ENCODE measurements at regions not wholly inside any gene's neighbourhood (a gene's known extent, or its start where the extent isn't known, plus 50 kb on each side); places are given as distances from the start of the nearest gene placed in this dataset.

GRCh38 chr18:56373601-56374000 is 264.8 kb downstream of the TXNL1 start:
- no peaks in the 10 kb centered on the region for H3K27me3 ChIP-seq
- no peak overlapping the region for H3K27ac ChIP-seq
- TF ChIP-seq, protein P1, sequence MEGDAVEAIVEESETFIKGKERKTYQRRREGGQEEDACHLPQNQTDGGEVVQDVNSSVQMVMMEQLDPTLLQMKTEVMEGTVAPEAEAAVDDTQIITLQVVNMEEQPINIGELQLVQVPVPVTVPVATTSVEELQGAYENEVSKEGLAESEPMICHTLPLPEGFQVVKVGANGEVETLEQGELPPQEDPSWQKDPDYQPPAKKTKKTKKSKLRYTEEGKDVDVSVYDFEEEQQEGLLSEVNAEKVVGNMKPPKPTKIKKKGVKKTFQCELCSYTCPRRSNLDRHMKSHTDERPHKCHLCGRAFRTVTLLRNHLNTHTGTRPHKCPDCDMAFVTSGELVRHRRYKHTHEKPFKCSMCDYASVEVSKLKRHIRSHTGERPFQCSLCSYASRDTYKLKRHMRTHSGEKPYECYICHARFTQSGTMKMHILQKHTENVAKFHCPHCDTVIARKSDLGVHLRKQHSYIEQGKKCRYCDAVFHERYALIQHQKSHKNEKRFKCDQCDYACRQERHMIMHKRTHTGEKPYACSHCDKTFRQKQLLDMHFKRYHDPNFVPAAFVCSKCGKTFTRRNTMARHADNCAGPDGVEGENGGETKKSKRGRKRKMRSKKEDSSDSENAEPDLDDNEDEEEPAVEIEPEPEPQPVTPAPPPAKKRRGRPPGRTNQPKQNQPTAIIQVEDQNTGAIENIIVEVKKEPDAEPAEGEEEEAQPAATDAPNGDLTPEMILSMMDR (IDR thresholded peaks at IDR 0.05), result no peak
- H3K4me1 ChIP-seq, result no peaks in the 10 kb centered on the region
- intact Hi-C loops (cut with DNase I), result no loop called here
- DNase-seq (no peak), ATAC-seq (no peak)
- H3K9me3 ChIP-seq, result no peaks in the 10 kb centered on the region
- no peaks in the 10 kb centered on the region for H3K36me3 ChIP-seq
- H3K4me3 ChIP-seq, result no peak overlapping the region

GRCh38 chr18:56368066-56368465 is 270.3 kb downstream of the TXNL1 start:
- DNase-seq (no peak), ATAC-seq (no peak)
- TF ChIP-seq, protein P1 (IDR thresholded peaks at IDR 0.05), result no peak
- H3K27me3 ChIP-seq, result no peaks in the 10 kb centered on the region
- H3K36me3 ChIP-seq, result no peaks in the 10 kb centered on the region
- no peaks in the 10 kb centered on the region for H3K4me1 ChIP-seq
- no peak overlapping the region for H3K4me3 ChIP-seq
- intact Hi-C loops (cut with DNase I), result no loop called here
- H3K9me3 ChIP-seq, result peaks cover 0 to 5% of the 10 kb centered on the region in 2 donors
- no peak overlapping the region for H3K27ac ChIP-seq

DNA sequence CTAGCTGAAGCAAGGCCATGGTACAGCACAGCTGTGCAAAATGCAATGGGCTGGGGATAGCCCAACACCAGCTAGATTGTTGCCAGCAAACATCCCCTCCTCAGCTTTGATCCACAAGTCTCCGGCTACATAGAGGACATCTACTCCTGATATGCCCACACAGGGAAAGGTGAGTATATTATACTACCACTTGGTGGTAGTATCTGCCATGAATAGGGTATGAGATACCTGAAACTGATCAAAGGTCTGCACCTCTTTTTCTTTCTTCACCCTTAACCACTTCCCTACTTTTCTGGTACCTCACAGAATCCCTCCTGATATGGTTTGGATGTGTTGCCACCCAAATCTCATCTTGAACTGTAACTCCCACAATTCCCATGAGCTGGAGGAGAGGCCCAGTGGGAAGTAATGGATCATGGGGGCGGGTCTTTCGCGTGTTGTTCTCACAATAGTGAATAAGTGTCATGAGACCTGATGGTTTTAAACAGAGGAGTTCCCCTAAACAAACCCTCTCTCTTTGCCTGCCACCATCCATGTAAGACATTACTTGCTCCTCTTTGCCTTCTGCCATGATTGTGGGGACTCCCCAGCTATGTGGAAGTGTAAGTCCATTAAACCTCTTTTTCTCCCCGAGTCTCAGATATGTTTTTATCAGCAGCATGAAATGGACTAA is 279.6 kb downstream of the TXNL1 start:
- H3K36me3 ChIP-seq, result no peaks in the 10 kb centered on the region
- H3K4me3 ChIP-seq, result no peak overlapping the region
- intact Hi-C loops (cut with DNase I), result no loop called here
- no peak overlapping the region for H3K27ac ChIP-seq
- H3K27me3 ChIP-seq, result no peaks in the 10 kb centered on the region
- peaks cover 0 to 26% of the 10 kb centered on the region in 2 donors for H3K9me3 ChIP-seq
- H3K4me1 ChIP-seq, result no peaks in the 10 kb centered on the region
- DNase-seq (no peak), ATAC-seq (peak; percentile 32)
- TF ChIP-seq, protein P1 (IDR thresholded peaks at IDR 0.05), result no peak

- intact Hi-C loops (cut with DNase I), result no loop called here
- H3K4me1 ChIP-seq, result no peaks in the 10 kb centered on the region
- DNase-seq, result no peak
- H3K36me3 ChIP-seq, result no peaks in the 10 kb centered on the region
- H3K4me3 ChIP-seq, result no peak overlapping the region
- H3K27ac ChIP-seq, result no peak overlapping the region
- H3K9me3 ChIP-seq, result no peaks in the 10 kb centered on the region
- H3K27me3 ChIP-seq, result no peaks in the 10 kb centered on the region
- ATAC-seq, result no peak
- TF ChIP-seq, protein P1 (IDR thresholded peaks at IDR 0.05), result no peak
Measured at GRCh38 chr18:56353663-56354260, 284.6 kb downstream of the TXNL1 start.

- no peaks in the 10 kb centered on the region for H3K4me1 ChIP-seq
- no peak overlapping the region for H3K27ac ChIP-seq
- intact Hi-C loops (cut with DNase I), result no loop called here
- no peak for DNase-seq
- no peaks in the 10 kb centered on the region for H3K9me3 ChIP-seq
- H3K36me3 ChIP-seq, result no peaks in the 10 kb centered on the region
- H3K27me3 ChIP-seq, result no peaks in the 10 kb centered on the region
- no peak overlapping the region for H3K4me3 ChIP-seq
- TF ChIP-seq, protein P1 (IDR thresholded peaks at IDR 0.05), result no peak
- ATAC-seq, result no peak
Measured at GRCh38 chr18:56351911-56352500, 286.4 kb downstream of the TXNL1 start.
